Superior temporal gyrus (tissue), 1 donor: ENCODE measurements at regions not wholly inside any gene's neighbourhood (a gene's known extent, or its start where the extent isn't known, plus 50 kb on each side); places are given as distances from the start of the nearest gene placed in this dataset.
"Not testable (repeated sequence)": the region's sequence is repeated elsewhere in the genome, so short reads cannot be mapped to it uniquely, and the experiment has no call there.

Experiments used
- DNase-seq: peaks from one replicate; pipeline ENCODE4 v3.0.0-alpha.2; 2016; ENCODE audit errors: extremely low spot score

GRCh38 chr12:93204896-93205295 is 172.8 kb upstream of the NUDT4 start:
- DNase-seq: no peak

GRCh38 chr12:93205361-93205760 is 172.4 kb upstream of the NUDT4 start:
- DNase-seq: no peak

- no peak for DNase-seq
These were observed 169.7 kb upstream of the NUDT4 start for GRCh38 chr12:93208011-93208410.

- DNase-seq: no peak
These were observed 163.0 kb upstream of the NUDT4 start for GRCh38 chr12:93214523-93215289.

- no peak for DNase-seq
These were observed 162.4 kb upstream of the NUDT4 start for GRCh38 chr12:93215290-93215678.

GRCh38 chr12:93219947-93220346 is 157.8 kb upstream of the NUDT4 start:
- DNase-seq: no peak

- DNase-seq: peak; percentile 71
These were observed 155.9 kb upstream of the NUDT4 start for GRCh38 chr12:93221841-93222240.

- no peak for DNase-seq
These were observed 154.0 kb upstream of the NUDT4 start for GRCh38 chr12:93223440-93224426.

- DNase-seq: no peak
These were observed 152.6 kb upstream of the NUDT4 start for GRCh38 chr12:93225094-93225493.

GRCh38 chr12:93226361-93226760 is 151.4 kb upstream of the NUDT4 start:
- no peak for DNase-seq

GRCh38 chr12:93229494-93230325 is 148.0 kb upstream of the NUDT4 start:
- DNase-seq: no peak

- no peak for DNase-seq
These were observed 147.4 kb upstream of the NUDT4 start for GRCh38 chr12:93230326-93230720.

- no peak for DNase-seq
These were observed 145.8 kb upstream of the NUDT4 start for GRCh38 chr12:93231938-93232337.

- DNase-seq: no peak
These were observed 143.1 kb upstream of the NUDT4 start for GRCh38 chr12:93234641-93235040.

GRCh38 chr12:93235881-93236280 is 141.8 kb upstream of the NUDT4 start:
- DNase-seq: no peak

GRCh38 chr12:93237235-93237915 is 140.3 kb upstream of the NUDT4 start:
- no peak for DNase-seq

- not testable (repeated sequence) for DNase-seq
These were observed 139.0 kb upstream of the NUDT4 start for GRCh38 chr12:93238512-93239262.

GRCh38 chr12:93239789-93240188 is 137.9 kb upstream of the NUDT4 start:
- DNase-seq: not testable (repeated sequence)

- no peak for DNase-seq
These were observed 135.4 kb upstream of the NUDT4 start for GRCh38 chr12:93242154-93242972.

- no peak for DNase-seq
These were observed 134.4 kb upstream of the NUDT4 start for GRCh38 chr12:93243382-93243688.
